ENCODE measurements at regions not wholly inside any gene's neighbourhood (a gene's known extent, or its start where the extent isn't known, plus 50 kb on each side); places are given as distances from the start of the nearest gene placed in this dataset.

GRCh38 chr4:81981218-81981617 is 392.6 kb downstream of the HNRNPD start:
- no peaks in the 10 kb centered on the region for H3K27me3 ChIP-seq (ENCODE audit: control insufficient read depth, insufficient read depth, low read length)
- no peaks in the 10 kb centered on the region for H3K4me1 ChIP-seq (ENCODE audit: control insufficient read depth, insufficient read depth, low read length)
- no peaks in the 10 kb centered on the region for H3K9me3 ChIP-seq (ENCODE audit: control insufficient read depth, low read length)
- no peak overlapping the region for H3K9ac ChIP-seq (ENCODE audit: low read length)
- H3K36me3 ChIP-seq (ENCODE audit: control insufficient read depth, insufficient read depth, low read length), result no peaks in the 10 kb centered on the region
- no peak overlapping the region for H3K4me3 ChIP-seq (ENCODE audit: low read length)

GRCh38 chr4:81974523-81974922 is 399.3 kb downstream of the HNRNPD start:
- H3K4me1 ChIP-seq (ENCODE audit: control insufficient read depth, insufficient read depth, low read length), result no peaks in the 10 kb centered on the region
- H3K36me3 ChIP-seq (ENCODE audit: control insufficient read depth, insufficient read depth, low read length), result no peaks in the 10 kb centered on the region
- H3K4me3 ChIP-seq (ENCODE audit: low read length), result no peak overlapping the region
- no peaks in the 10 kb centered on the region for H3K9me3 ChIP-seq (ENCODE audit: control insufficient read depth, low read length)
- no peaks in the 10 kb centered on the region for H3K27me3 ChIP-seq (ENCODE audit: control insufficient read depth, insufficient read depth, low read length)
- H3K9ac ChIP-seq (ENCODE audit: low read length), result no peak overlapping the region

- H3K9me3 ChIP-seq (ENCODE audit: control insufficient read depth, low read length), result no peaks in the 10 kb centered on the region
- H3K4me3 ChIP-seq (ENCODE audit: low read length), result no peak overlapping the region
- no peak overlapping the region for H3K9ac ChIP-seq (ENCODE audit: low read length)
- no peaks in the 10 kb centered on the region for H3K27me3 ChIP-seq (ENCODE audit: control insufficient read depth, insufficient read depth, low read length)
- no peaks in the 10 kb centered on the region for H3K36me3 ChIP-seq (ENCODE audit: control insufficient read depth, insufficient read depth, low read length)
- no peaks in the 10 kb centered on the region for H3K4me1 ChIP-seq (ENCODE audit: control insufficient read depth, insufficient read depth, low read length)
Observed at GRCh38 chr4:81971637-81972381, 402.0 kb downstream of the HNRNPD start.

GRCh38 chr4:81971061-81971460 is 402.7 kb downstream of the HNRNPD start:
- Histone ChIP-seq H3K4me1 (ENCODE audit: control insufficient read depth, insufficient read depth, low read length) (no peaks in the 10 kb centered on the region), H3K27me3 (ENCODE audit: control insufficient read depth, insufficient read depth, low read length) (no peaks in the 10 kb centered on the region), H3K9ac (ENCODE audit: low read length) (no peak overlapping the region), H3K36me3 (ENCODE audit: control insufficient read depth, insufficient read depth, low read length) (no peaks in the 10 kb centered on the region), H3K4me3 (ENCODE audit: low read length) (no peak overlapping the region), H3K9me3 (ENCODE audit: control insufficient read depth, low read length) (no peaks in the 10 kb centered on the region)

- Histone ChIP-seq H3K9me3 (ENCODE audit: control insufficient read depth, low read length) (no peaks in the 10 kb centered on the region), H3K4me1 (ENCODE audit: control insufficient read depth, insufficient read depth, low read length) (no peaks in the 10 kb centered on the region), H3K4me3 (ENCODE audit: low read length) (no peak overlapping the region), H3K36me3 (ENCODE audit: control insufficient read depth, insufficient read depth, low read length) (no peaks in the 10 kb centered on the region), H3K9ac (ENCODE audit: low read length) (no peak overlapping the region), H3K27me3 (ENCODE audit: control insufficient read depth, insufficient read depth, low read length) (no peaks in the 10 kb centered on the region)
Observed at GRCh38 chr4:81970454-81970853, 403.3 kb downstream of the HNRNPD start.

- Histone ChIP-seq H3K9ac (ENCODE audit: low read length) (no peak overlapping the region), H3K9me3 (ENCODE audit: control insufficient read depth, low read length) (no peaks in the 10 kb centered on the region), H3K4me3 (ENCODE audit: low read length) (no peak overlapping the region), H3K36me3 (ENCODE audit: control insufficient read depth, insufficient read depth, low read length) (no peaks in the 10 kb centered on the region), H3K4me1 (ENCODE audit: control insufficient read depth, insufficient read depth, low read length) (no peaks in the 10 kb centered on the region), H3K27me3 (ENCODE audit: control insufficient read depth, insufficient read depth, low read length) (no peaks in the 10 kb centered on the region)
Observed at GRCh38 chr4:81966676-81967075, 407.1 kb downstream of the HNRNPD start.

GRCh38 chr4:81965911-81966310 is 407.9 kb downstream of the HNRNPD start:
- no peaks in the 10 kb centered on the region for H3K27me3 ChIP-seq (ENCODE audit: control insufficient read depth, insufficient read depth, low read length)
- no peaks in the 10 kb centered on the region for H3K4me1 ChIP-seq (ENCODE audit: control insufficient read depth, insufficient read depth, low read length)
- H3K9me3 ChIP-seq (ENCODE audit: control insufficient read depth, low read length), result no peaks in the 10 kb centered on the region
- no peaks in the 10 kb centered on the region for H3K36me3 ChIP-seq (ENCODE audit: control insufficient read depth, insufficient read depth, low read length)
- H3K9ac ChIP-seq (ENCODE audit: low read length), result no peak overlapping the region
- H3K4me3 ChIP-seq (ENCODE audit: low read length), result no peak overlapping the region

GRCh38 chr4:81965454-81965853 is 408.3 kb downstream of the HNRNPD start:
- H3K4me3 ChIP-seq (ENCODE audit: low read length), result no peak overlapping the region
- no peaks in the 10 kb centered on the region for H3K9me3 ChIP-seq (ENCODE audit: control insufficient read depth, low read length)
- no peaks in the 10 kb centered on the region for H3K36me3 ChIP-seq (ENCODE audit: control insufficient read depth, insufficient read depth, low read length)
- H3K9ac ChIP-seq (ENCODE audit: low read length), result no peak overlapping the region
- no peaks in the 10 kb centered on the region for H3K4me1 ChIP-seq (ENCODE audit: control insufficient read depth, insufficient read depth, low read length)
- no peaks in the 10 kb centered on the region for H3K27me3 ChIP-seq (ENCODE audit: control insufficient read depth, insufficient read depth, low read length)

GRCh38 chr4:81963763-81964020 is 410.1 kb downstream of the HNRNPD start:
- Histone ChIP-seq H3K9me3 (ENCODE audit: control insufficient read depth, low read length) (no peaks in the 10 kb centered on the region), H3K4me1 (ENCODE audit: control insufficient read depth, insufficient read depth, low read length) (no peaks in the 10 kb centered on the region), H3K9ac (ENCODE audit: low read length) (no peak overlapping the region), H3K36me3 (ENCODE audit: control insufficient read depth, insufficient read depth, low read length) (no peaks in the 10 kb centered on the region), H3K4me3 (ENCODE audit: low read length) (no peak overlapping the region), H3K27me3 (ENCODE audit: control insufficient read depth, insufficient read depth, low read length) (no peaks in the 10 kb centered on the region)

- no peaks in the 10 kb centered on the region for H3K9me3 ChIP-seq (ENCODE audit: control insufficient read depth, low read length)
- H3K9ac ChIP-seq (ENCODE audit: low read length), result no peak overlapping the region
- no peak overlapping the region for H3K4me3 ChIP-seq (ENCODE audit: low read length)
- H3K4me1 ChIP-seq (ENCODE audit: control insufficient read depth, insufficient read depth, low read length), result no peaks in the 10 kb centered on the region
- H3K27me3 ChIP-seq (ENCODE audit: control insufficient read depth, insufficient read depth, low read length), result no peaks in the 10 kb centered on the region
- no peaks in the 10 kb centered on the region for H3K36me3 ChIP-seq (ENCODE audit: control insufficient read depth, insufficient read depth, low read length)
Observed at GRCh38 chr4:81963015-81963762, 410.6 kb downstream of the HNRNPD start.

- Histone ChIP-seq H3K27me3 (ENCODE audit: control insufficient read depth, insufficient read depth, low read length) (no peaks in the 10 kb centered on the region), H3K9me3 (ENCODE audit: control insufficient read depth, low read length) (no peaks in the 10 kb centered on the region), H3K9ac (ENCODE audit: low read length) (no peak overlapping the region), H3K4me1 (ENCODE audit: control insufficient read depth, insufficient read depth, low read length) (no peaks in the 10 kb centered on the region), H3K4me3 (ENCODE audit: low read length) (no peak overlapping the region), H3K36me3 (ENCODE audit: control insufficient read depth, insufficient read depth, low read length) (no peaks in the 10 kb centered on the region)
Observed at GRCh38 chr4:81960961-81961360, 412.8 kb downstream of the HNRNPD start.

GRCh38 chr4:81954271-81954670 is 419.5 kb downstream of the HNRNPD start:
- H3K9ac ChIP-seq (ENCODE audit: low read length), result no peak overlapping the region
- H3K27me3 ChIP-seq (ENCODE audit: control insufficient read depth, insufficient read depth, low read length), result no peaks in the 10 kb centered on the region
- no peaks in the 10 kb centered on the region for H3K36me3 ChIP-seq (ENCODE audit: control insufficient read depth, insufficient read depth, low read length)
- no peak overlapping the region for H3K4me3 ChIP-seq (ENCODE audit: low read length)
- no peaks in the 10 kb centered on the region for H3K4me1 ChIP-seq (ENCODE audit: control insufficient read depth, insufficient read depth, low read length)
- no peaks in the 10 kb centered on the region for H3K9me3 ChIP-seq (ENCODE audit: control insufficient read depth, low read length)

Measured in mucosa of stomach (tissue), 1 donor.